Osteocyte (in vitro differentiated cells): ENCODE measurements at regions not wholly inside any gene's neighbourhood (a gene's known extent, or its start where the extent isn't known, plus 50 kb on each side); places are given as distances from the start of the nearest gene placed in this dataset.

Experiments used
- DNase-seq: peaks from one replicate; pipeline ENCODE4 v3.0.0; 2021; ENCODE audit warnings: mixed read lengths; ENCODE audit not compliant: unreplicated experiment; ENCODE audit errors: extremely low spot score
- H3K27ac Mint-ChIP-seq: one replicate; pipeline ENCODE4 v1.8.0; 2021; ENCODE audit warnings: mild to moderate bottlenecking, mixed read lengths; ENCODE audit not compliant: unreplicated experiment
- H3K27me3 Mint-ChIP-seq: one replicate; pipeline ENCODE4 v1.8.0; 2021; ENCODE audit warnings: mixed read lengths; ENCODE audit not compliant: unreplicated experiment
- H3K36me3 Mint-ChIP-seq: one replicate; pipeline ENCODE4 v1.8.0; 2021; ENCODE audit warnings: mixed read lengths; ENCODE audit not compliant: unreplicated experiment
- H3K4me1 Mint-ChIP-seq: one replicate; pipeline ENCODE4 v1.8.0; 2021; ENCODE audit warnings: mixed read lengths; ENCODE audit not compliant: unreplicated experiment
- H3K4me3 Mint-ChIP-seq: one replicate; pipeline ENCODE4 v1.8.0; 2021; ENCODE audit warnings: mild to moderate bottlenecking, moderate library complexity, mixed read lengths; ENCODE audit not compliant: unreplicated experiment
- H3K9me3 Mint-ChIP-seq: one replicate; pipeline ENCODE4 v1.8.0; 2021; ENCODE audit warnings: mixed read lengths; ENCODE audit not compliant: unreplicated experiment
- CTCF ChIP-seq: fragments of 200-600 bp; sonication (generic); IDR thresholded peaks from 2 replicates; pipeline ENCODE4 v1.5.0; 2021; ENCODE audit warnings: antibody characterized with exemption, mild to moderate bottlenecking, moderate library complexity

GRCh38 chr5:93884254-93884653, 142.9 kb upstream of the POU5F2 start:
- Mint-ChIP-seq H3K27ac (no peak overlapping the region), H3K4me3 (no peak overlapping the region), H3K4me1 (peaks cover 29% of the 10 kb centered on the region), H3K27me3 (no peaks in the 10 kb centered on the region), H3K9me3 (no peaks in the 10 kb centered on the region), H3K36me3 (peaks cover 2% of the 10 kb centered on the region)
- DNase-seq: no peak
- no peak for TF ChIP-seq CTCF

- no peak overlapping the region for H3K4me3 Mint-ChIP-seq
- H3K36me3 Mint-ChIP-seq: peaks cover 3% of the 10 kb centered on the region
- no peak overlapping the region for H3K27ac Mint-ChIP-seq
- TF ChIP-seq CTCF: no peak
- DNase-seq: no peak
- no peaks in the 10 kb centered on the region for H3K27me3 Mint-ChIP-seq
- H3K9me3 Mint-ChIP-seq: no peaks in the 10 kb centered on the region
- peaks cover 29% of the 10 kb centered on the region for H3K4me1 Mint-ChIP-seq
Observed at GRCh38 chr5:93883459-93883858, 142.1 kb upstream of the POU5F2 start.

GRCh38 chr5:93875693-93876092, 134.3 kb upstream of the POU5F2 start:
- no peak overlapping the region for H3K27ac Mint-ChIP-seq
- no peaks in the 10 kb centered on the region for H3K9me3 Mint-ChIP-seq
- H3K27me3 Mint-ChIP-seq: no peaks in the 10 kb centered on the region
- TF ChIP-seq CTCF: peak; percentile 14
- H3K4me3 Mint-ChIP-seq: no peak overlapping the region
- peaks cover 3% of the 10 kb centered on the region for H3K36me3 Mint-ChIP-seq
- no peaks in the 10 kb centered on the region for H3K4me1 Mint-ChIP-seq
- DNase-seq: no peak

GRCh38 chr5:93874491-93874890, 133.1 kb upstream of the POU5F2 start:
- DNase-seq: no peak
- no peak overlapping the region for H3K27ac Mint-ChIP-seq
- no peak overlapping the region for H3K4me3 Mint-ChIP-seq
- no peaks in the 10 kb centered on the region for H3K4me1 Mint-ChIP-seq
- H3K36me3 Mint-ChIP-seq: peaks cover 3% of the 10 kb centered on the region
- no peaks in the 10 kb centered on the region for H3K9me3 Mint-ChIP-seq
- TF ChIP-seq CTCF: no peak
- no peaks in the 10 kb centered on the region for H3K27me3 Mint-ChIP-seq

- TF ChIP-seq CTCF: no peak
- H3K27me3 Mint-ChIP-seq: no peaks in the 10 kb centered on the region
- no peaks in the 10 kb centered on the region for H3K36me3 Mint-ChIP-seq
- no peak overlapping the region for H3K27ac Mint-ChIP-seq
- H3K4me1 Mint-ChIP-seq: no peaks in the 10 kb centered on the region
- no peaks in the 10 kb centered on the region for H3K9me3 Mint-ChIP-seq
- no peak for DNase-seq
- no peak overlapping the region for H3K4me3 Mint-ChIP-seq
Observed at GRCh38 chr5:93874080-93874479, 132.7 kb upstream of the POU5F2 start.
